HG02943 (cell line): ENCODE measurements at regions not wholly inside any gene's neighbourhood (a gene's known extent, or its start where the extent isn't known, plus 50 kb on each side); places are given as distances from the start of the nearest gene placed in this dataset.

Experiments used
- ATAC-seq: cut with Tn5 transposase; IDR thresholded peaks from one replicate; pipeline ENCODE4 v1.9.1; 2021; ENCODE audit warnings: mild to moderate bottlenecking, low read depth, moderate library complexity; ENCODE audit not compliant: unreplicated experiment

- ATAC-seq = no peak
These were observed 620.2 kb upstream of the NETO1 start for GRCh38 chr18:73487966-73488365.

- ATAC-seq = no peak
These were observed 617.4 kb upstream of the NETO1 start for GRCh38 chr18:73485166-73485565.

GRCh38 chr18:73482901-73483300 lies 615.1 kb upstream of the NETO1 start:
- ATAC-seq = no peak

- ATAC-seq = no peak
These were observed 611.7 kb upstream of the NETO1 start for GRCh38 chr18:73479477-73479876.

- ATAC-seq = no peak
These were observed 610.4 kb upstream of the NETO1 start for GRCh38 chr18:73478191-73478590.

GRCh38 chr18:73476031-73476430 lies 608.2 kb upstream of the NETO1 start:
- no peak for ATAC-seq

- no peak for ATAC-seq
These were observed 594.3 kb upstream of the NETO1 start for GRCh38 chr18:73462092-73462491.

GRCh38 chr18:73461780-73462059 lies 593.9 kb upstream of the NETO1 start:
- ATAC-seq = no peak

GRCh38 chr18:73461038-73461779 lies 593.4 kb upstream of the NETO1 start:
- no peak for ATAC-seq

- no peak for ATAC-seq
These were observed 590.6 kb upstream of the NETO1 start for GRCh38 chr18:73458186-73458964.

- ATAC-seq = no peak
These were observed 588.9 kb upstream of the NETO1 start for GRCh38 chr18:73456643-73457042.

GRCh38 chr18:73452866-73453265 lies 585.1 kb upstream of the NETO1 start:
- no peak for ATAC-seq

GRCh38 chr18:73446502-73446901 lies 578.7 kb upstream of the NETO1 start:
- no peak for ATAC-seq

GRCh38 chr18:73431620-73432019 lies 563.8 kb upstream of the NETO1 start:
- ATAC-seq = no peak

GRCh38 chr18:73421010-73421409 lies 553.2 kb upstream of the NETO1 start:
- ATAC-seq = no peak

GRCh38 chr18:73419531-73419930 lies 551.7 kb upstream of the NETO1 start:
- ATAC-seq = no peak

- no peak for ATAC-seq
These were observed 546.8 kb upstream of the NETO1 start for GRCh38 chr18:73414598-73414997.

GRCh38 chr18:73414069-73414468 lies 546.3 kb upstream of the NETO1 start:
- ATAC-seq = no peak

- ATAC-seq = no peak
These were observed 541.5 kb upstream of the NETO1 start for GRCh38 chr18:73409242-73409641.

- ATAC-seq = no peak
These were observed 540.7 kb upstream of the NETO1 start for GRCh38 chr18:73408469-73408868.

- no peak for ATAC-seq
These were observed 539.7 kb upstream of the NETO1 start for GRCh38 chr18:73407506-73407905.

GRCh38 chr18:73384246-73384645 lies 516.5 kb upstream of the NETO1 start:
- ATAC-seq = no peak
